GM12864 (cell line): ENCODE measurements at regions not wholly inside any gene's neighbourhood (a gene's known extent, or its start where the extent isn't known, plus 50 kb on each side); places are given as distances from the start of the nearest gene placed in this dataset.
"Not testable (repeated sequence)": the region's sequence is repeated elsewhere in the genome, so short reads cannot be mapped to it uniquely, and the experiment has no call there.

ENCODE experiments used
- DNase-seq: peaks from one replicate; pipeline ENCODE4 v3.0.0-alpha.2; 2011; ENCODE audit warnings: low read depth
- H3K4me3 ChIP-seq: 2 replicates; pipeline ENCODE4 v1.5.1; 2011; ENCODE audit warnings: mild to moderate bottlenecking, low read depth, low read length, control low read depth
- TF ChIP-seq, protein P1 (sequence below): IDR thresholded peaks from 2 replicates; pipeline ENCODE4 v1.5.1; 2011; ENCODE audit warnings: low read depth, mild to moderate bottlenecking, moderate library complexity, low read length, control low read depth, inconsistent platforms; ENCODE audit errors: missing control alignments

GRCh38 chr5:145450286-145450885 is 384.8 kb downstream of the PRELID2 start:
- TF ChIP-seq, protein P1, sequence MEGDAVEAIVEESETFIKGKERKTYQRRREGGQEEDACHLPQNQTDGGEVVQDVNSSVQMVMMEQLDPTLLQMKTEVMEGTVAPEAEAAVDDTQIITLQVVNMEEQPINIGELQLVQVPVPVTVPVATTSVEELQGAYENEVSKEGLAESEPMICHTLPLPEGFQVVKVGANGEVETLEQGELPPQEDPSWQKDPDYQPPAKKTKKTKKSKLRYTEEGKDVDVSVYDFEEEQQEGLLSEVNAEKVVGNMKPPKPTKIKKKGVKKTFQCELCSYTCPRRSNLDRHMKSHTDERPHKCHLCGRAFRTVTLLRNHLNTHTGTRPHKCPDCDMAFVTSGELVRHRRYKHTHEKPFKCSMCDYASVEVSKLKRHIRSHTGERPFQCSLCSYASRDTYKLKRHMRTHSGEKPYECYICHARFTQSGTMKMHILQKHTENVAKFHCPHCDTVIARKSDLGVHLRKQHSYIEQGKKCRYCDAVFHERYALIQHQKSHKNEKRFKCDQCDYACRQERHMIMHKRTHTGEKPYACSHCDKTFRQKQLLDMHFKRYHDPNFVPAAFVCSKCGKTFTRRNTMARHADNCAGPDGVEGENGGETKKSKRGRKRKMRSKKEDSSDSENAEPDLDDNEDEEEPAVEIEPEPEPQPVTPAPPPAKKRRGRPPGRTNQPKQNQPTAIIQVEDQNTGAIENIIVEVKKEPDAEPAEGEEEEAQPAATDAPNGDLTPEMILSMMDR, result no peak
- H3K4me3 ChIP-seq, result no peak overlapping the region
- DNase-seq, result no peak

DNA sequence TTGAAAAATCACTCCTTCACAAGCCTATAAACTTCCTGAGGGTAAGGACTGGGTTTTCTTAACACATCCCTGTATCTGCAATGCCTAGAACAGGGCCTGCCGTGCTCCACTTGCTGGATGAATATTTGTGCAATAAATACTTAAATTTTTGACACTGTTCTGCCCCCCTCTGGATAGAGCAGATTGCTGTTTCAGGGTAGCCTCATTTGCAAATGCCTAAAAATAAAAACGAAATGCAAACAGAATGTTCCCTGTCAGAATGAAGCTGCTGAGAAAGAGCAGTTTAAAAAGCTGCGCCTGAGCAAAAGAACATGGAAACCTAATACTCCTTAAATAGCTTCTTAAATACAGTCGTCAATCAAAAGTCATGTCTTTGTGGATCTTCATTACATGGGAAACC is 385.3 kb downstream of the PRELID2 start:
- H3K4me3 ChIP-seq, result no peak overlapping the region
- TF ChIP-seq, protein P1, result no peak
- no peak for DNase-seq

- not testable (repeated sequence) for DNase-seq, H3K4me3 ChIP-seq
Observed at GRCh38 chr5:145446875-145447274, 388.3 kb downstream of the PRELID2 start.

DNA sequence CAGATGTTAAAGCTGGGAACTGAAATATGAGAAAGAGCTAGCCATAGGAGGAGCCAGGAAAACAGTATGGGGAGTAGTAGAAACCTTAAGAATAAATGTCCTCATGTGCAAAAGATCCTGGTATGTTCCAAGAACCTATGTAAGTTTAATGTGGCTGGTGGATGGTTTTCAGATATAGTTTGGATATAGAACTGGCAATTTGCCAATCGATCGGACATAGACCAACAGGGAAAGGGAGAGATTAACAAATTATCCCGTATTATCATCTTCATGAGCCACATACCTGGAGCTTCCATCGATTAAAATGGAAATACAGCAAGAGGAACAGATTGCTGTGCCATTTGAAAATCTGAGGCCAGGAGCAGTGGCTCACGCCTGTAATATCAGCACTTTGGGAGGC is 388.7 kb downstream of the PRELID2 start:
- no peak overlapping the region for H3K4me3 ChIP-seq
- no peak for DNase-seq
- TF ChIP-seq, protein P1, result no peak

- TF ChIP-seq, protein P1, result no peak
- H3K4me3 ChIP-seq, result no peak overlapping the region
- DNase-seq, result no peak
Observed at GRCh38 chr5:145445027-145445426, 390.1 kb downstream of the PRELID2 start.

GRCh38 chr5:145443964-145444363 is 391.2 kb downstream of the PRELID2 start:
- no peak overlapping the region for H3K4me3 ChIP-seq
- TF ChIP-seq, protein P1, result no peak
- no peak for DNase-seq

DNA sequence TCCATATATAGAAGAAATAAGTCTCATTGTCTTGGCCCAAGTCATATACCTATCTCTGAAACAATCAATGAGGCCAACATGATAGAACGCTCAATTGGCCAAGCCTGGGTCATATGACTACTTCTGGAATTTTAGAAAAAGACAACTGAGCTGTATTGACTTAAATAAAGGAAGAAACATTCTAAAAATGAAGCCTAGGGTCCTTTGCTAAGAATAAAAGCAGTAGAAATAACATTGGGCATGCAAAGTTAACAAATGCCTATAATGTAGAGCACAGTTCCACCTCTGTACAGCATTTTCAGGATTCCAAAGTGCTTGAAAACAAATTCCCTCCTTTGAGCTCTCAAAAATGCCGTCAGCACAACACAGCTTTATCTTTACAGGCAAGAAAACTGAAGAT is 391.8 kb downstream of the PRELID2 start:
- TF ChIP-seq, protein P1, result no peak
- no peak overlapping the region for H3K4me3 ChIP-seq
- DNase-seq, result no peak

- H3K4me3 ChIP-seq, DNase-seq: not testable (repeated sequence)
Observed at GRCh38 chr5:145442661-145443060, 392.5 kb downstream of the PRELID2 start.
